ENCODE measurements at regions not wholly inside any gene's neighbourhood (a gene's known extent, or its start where the extent isn't known, plus 50 kb on each side); places are given as distances from the start of the nearest gene placed in this dataset.

- TF ChIP-seq NFYA (IDR thresholded peaks at IDR 0.05; ENCODE audit: borderline replicate concordance, low read depth, low read length) (no peak), IRF4 (IDR thresholded peaks at IDR 0.05; ENCODE audit: low read depth, low read length) (peak; percentile 58; the same call in 1 of the 2 replicates), EZH2 (IDR thresholded peaks at IDR 0.05; ENCODE audit: borderline replicate concordance, control insufficient read depth, low read depth, low read length) (no peak), SP1 (IDR thresholded peaks at IDR 0.05; ENCODE audit: low read depth, low read length) (no peak), SMAD5 (IDR thresholded peaks at IDR 0.05; ENCODE audit: low read depth) (no peak), WRNIP1 (IDR thresholded peaks at IDR 0.05; ENCODE audit: borderline replicate concordance, low read depth, low read length) (no peak), PAX8 (IDR thresholded peaks at IDR 0.05) (no peak), KAT2A (conservative IDR thresholded peaks at IDR 0.05; ENCODE audit: control insufficient read depth, low read depth, low read length) (no peak), ZBED1 (IDR thresholded peaks at IDR 0.05; ENCODE audit: borderline replicate concordance) (peak; percentile 75; the same call in 1 of the 2 replicates), TCF12 (IDR thresholded peaks at IDR 0.05; ENCODE audit: low read depth, low read length) (no peak), CBFB (IDR thresholded peaks at IDR 0.05; ENCODE audit: low read depth) (no peak), ZNF217 (IDR thresholded peaks at IDR 0.05) (no peak), NFXL1 (IDR thresholded peaks at IDR 0.05; ENCODE audit: borderline replicate concordance) (no peak), PML (IDR thresholded peaks at IDR 0.05; ENCODE audit: low read length) (no peak), ZNF24 (IDR thresholded peaks at IDR 0.05) (no peak), IKZF1 (conservative IDR thresholded peaks at IDR 0.05) (peak; percentile 17; the same call in 1 of the 2 replicates), POLR2AphosphoS2 (IDR thresholded peaks at IDR 0.05; ENCODE audit: low read depth, low read length) (no peak), BHLHE40 (IDR thresholded peaks at IDR 0.05; ENCODE audit: borderline replicate concordance in 1 of 2, low read depth in 2 of 2, low read length in 1 of 2) (peak; percentile 31 to 47; a peak in 2 of 4 replicates), KDM1A (IDR thresholded peaks at IDR 0.05; ENCODE audit: borderline replicate concordance) (no peak), SIN3A (IDR thresholded peaks at IDR 0.05; ENCODE audit: low read depth, low read length) (no peak), STAT3 (IDR thresholded peaks at IDR 0.05; ENCODE audit: low read depth, low read length) (no peak), ASH2L (IDR thresholded peaks at IDR 0.05; ENCODE audit: borderline replicate concordance, low read depth) (no peak), CEBPB (IDR thresholded peaks at IDR 0.05; ENCODE audit: borderline replicate concordance in 1 of 2, low read depth in 2 of 2, low read length in 2 of 2) (peak in 1 of 2 experiments; percentile 64; a peak in 1 of 4 replicates)
- TF ChIP-seq, protein P1, sequence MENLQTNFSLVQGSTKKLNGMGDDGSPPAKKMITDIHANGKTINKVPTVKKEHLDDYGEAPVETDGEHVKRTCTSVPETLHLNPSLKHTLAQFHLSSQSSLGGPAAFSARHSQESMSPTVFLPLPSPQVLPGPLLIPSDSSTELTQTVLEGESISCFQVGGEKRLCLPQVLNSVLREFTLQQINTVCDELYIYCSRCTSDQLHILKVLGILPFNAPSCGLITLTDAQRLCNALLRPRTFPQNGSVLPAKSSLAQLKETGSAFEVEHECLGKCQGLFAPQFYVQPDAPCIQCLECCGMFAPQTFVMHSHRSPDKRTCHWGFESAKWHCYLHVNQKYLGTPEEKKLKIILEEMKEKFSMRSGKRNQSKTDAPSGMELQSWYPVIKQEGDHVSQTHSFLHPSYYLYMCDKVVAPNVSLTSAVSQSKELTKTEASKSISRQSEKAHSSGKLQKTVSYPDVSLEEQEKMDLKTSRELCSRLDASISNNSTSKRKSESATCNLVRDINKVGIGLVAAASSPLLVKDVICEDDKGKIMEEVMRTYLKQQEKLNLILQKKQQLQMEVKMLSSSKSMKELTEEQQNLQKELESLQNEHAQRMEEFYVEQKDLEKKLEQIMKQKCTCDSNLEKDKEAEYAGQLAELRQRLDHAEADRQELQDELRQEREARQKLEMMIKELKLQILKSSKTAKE (IDR thresholded peaks at IDR 0.05; ENCODE audit: low read depth, poor library complexity, severe bottlenecking), result peak; percentile 13
- TF ChIP-seq, protein P2, sequence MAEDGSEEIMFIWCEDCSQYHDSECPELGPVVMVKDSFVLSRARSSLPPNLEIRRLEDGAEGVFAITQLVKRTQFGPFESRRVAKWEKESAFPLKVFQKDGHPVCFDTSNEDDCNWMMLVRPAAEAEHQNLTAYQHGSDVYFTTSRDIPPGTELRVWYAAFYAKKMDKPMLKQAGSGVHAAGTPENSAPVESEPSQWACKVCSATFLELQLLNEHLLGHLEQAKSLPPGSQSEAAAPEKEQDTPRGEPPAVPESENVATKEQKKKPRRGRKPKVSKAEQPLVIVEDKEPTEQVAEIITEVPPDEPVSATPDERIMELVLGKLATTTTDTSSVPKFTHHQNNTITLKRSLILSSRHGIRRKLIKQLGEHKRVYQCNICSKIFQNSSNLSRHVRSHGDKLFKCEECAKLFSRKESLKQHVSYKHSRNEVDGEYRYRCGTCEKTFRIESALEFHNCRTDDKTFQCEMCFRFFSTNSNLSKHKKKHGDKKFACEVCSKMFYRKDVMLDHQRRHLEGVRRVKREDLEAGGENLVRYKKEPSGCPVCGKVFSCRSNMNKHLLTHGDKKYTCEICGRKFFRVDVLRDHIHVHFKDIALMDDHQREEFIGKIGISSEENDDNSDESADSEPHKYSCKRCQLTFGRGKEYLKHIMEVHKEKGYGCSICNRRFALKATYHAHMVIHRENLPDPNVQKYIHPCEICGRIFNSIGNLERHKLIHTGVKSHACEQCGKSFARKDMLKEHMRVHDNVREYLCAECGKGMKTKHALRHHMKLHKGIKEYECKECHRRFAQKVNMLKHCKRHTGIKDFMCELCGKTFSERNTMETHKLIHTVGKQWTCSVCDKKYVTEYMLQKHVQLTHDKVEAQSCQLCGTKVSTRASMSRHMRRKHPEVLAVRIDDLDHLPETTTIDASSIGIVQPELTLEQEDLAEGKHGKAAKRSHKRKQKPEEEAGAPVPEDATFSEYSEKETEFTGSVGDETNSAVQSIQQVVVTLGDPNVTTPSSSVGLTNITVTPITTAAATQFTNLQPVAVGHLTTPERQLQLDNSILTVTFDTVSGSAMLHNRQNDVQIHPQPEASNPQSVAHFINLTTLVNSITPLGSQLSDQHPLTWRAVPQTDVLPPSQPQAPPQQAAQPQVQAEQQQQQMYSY (CRISPR knock-in tag; IDR thresholded peaks at IDR 0.05), result no peak
Observed at GRCh38 chr11:128299132-128299726, 288.1 kb downstream of the ETS1 start (continued).

All from GM12878 (cell line).